Activated T-helper 1 cell treated with anti-CD3 and anti-CD28 coated beads, Interleukin-12 subunit alpha, Interleukin-12 subunit beta, Interleukin-2, Interleukin-4 antibody, amounts not matched to agents 30 ng/mL and 10 ng/mL and 1 ng/mL, durations not matched to agents 14 hours and 24 hours and 36 hours (primary cell): ENCODE measurements at regions not wholly inside any gene's neighbourhood (a gene's known extent, or its start where the extent isn't known, plus 50 kb on each side); places are given as distances from the start of the nearest gene placed in this dataset.
"Not testable (repeated sequence)": the region's sequence is repeated elsewhere in the genome, so short reads cannot be mapped to it uniquely, and the experiment has no call there.

ENCODE experiments used
- DNase-seq: peaks from one replicate; pipeline ENCODE4 v3.0.0; 2021; ENCODE audit warnings: low spot score
- H3K27ac Mint-ChIP-seq: one replicate; pipeline ENCODE4 v1.8.0; 2021; ENCODE audit warnings: mild to moderate bottlenecking, mixed read lengths
- H3K27me3 Mint-ChIP-seq: one replicate; pipeline ENCODE4 v1.8.0; 2022; ENCODE audit warnings: mild to moderate bottlenecking, moderate library complexity, mixed read lengths; ENCODE audit not compliant: insufficient read depth
- H3K36me3 Mint-ChIP-seq: one replicate; pipeline ENCODE4 v1.8.0; 2021; ENCODE audit warnings: low read depth, mixed read lengths
- H3K4me1 Mint-ChIP-seq: one replicate; pipeline ENCODE4 v1.8.0; 2021; ENCODE audit warnings: low read depth, mixed read lengths
- H3K4me3 Mint-ChIP-seq: one replicate; pipeline ENCODE4 v1.8.0; 2021; ENCODE audit warnings: mild to moderate bottlenecking, moderate library complexity, mixed read lengths
- H3K9me3 Mint-ChIP-seq: one replicate; pipeline ENCODE4 v1.8.0; 2021; ENCODE audit warnings: mixed read lengths
- intact Hi-C: fragments of 100-400 bp; cut with micrococcal nuclease; formaldehyde crosslinking; loops from one replicate; pipeline ENCODE4 v1.15.1; 2024

- Mint-ChIP-seq H3K27ac (no peak overlapping the region), H3K4me3 (no peak overlapping the region), H3K9me3 (no peaks in the 10 kb centered on the region), H3K4me1 (no peaks in the 10 kb centered on the region), H3K27me3 (no peaks in the 10 kb centered on the region), H3K36me3 (no peaks in the 10 kb centered on the region)
- DNase-seq, result no peak
- intact Hi-C loops, result no loop called here
These were observed 1014.1 kb upstream of the NUDT12 start for GRCh38 chr5:104576677-104577076.

GRCh38 chr5:104573949-104574709, 1011.5 kb upstream of the NUDT12 start:
- DNase-seq, result no peak
- Mint-ChIP-seq H3K36me3 (no peaks in the 10 kb centered on the region), H3K4me3 (no peak overlapping the region), H3K9me3 (no peaks in the 10 kb centered on the region), H3K4me1 (no peaks in the 10 kb centered on the region), H3K27me3 (no peaks in the 10 kb centered on the region), H3K27ac (no peak overlapping the region)
- intact Hi-C loops, result no loop called here

GRCh38 chr5:104569621-104570020, 1007.0 kb upstream of the NUDT12 start:
- DNase-seq, result no peak
- Mint-ChIP-seq H3K27ac (no peak overlapping the region), H3K27me3 (no peaks in the 10 kb centered on the region), H3K9me3 (peaks cover 3% of the 10 kb centered on the region), H3K4me3 (no peak overlapping the region), H3K36me3 (no peaks in the 10 kb centered on the region), H3K4me1 (no peaks in the 10 kb centered on the region)
- intact Hi-C loops, result no loop called here

GRCh38 chr5:104564530-104564929, 1001.9 kb upstream of the NUDT12 start:
- no peaks in the 10 kb centered on the region for H3K36me3 Mint-ChIP-seq
- no peaks in the 10 kb centered on the region for H3K27me3 Mint-ChIP-seq
- H3K27ac Mint-ChIP-seq, result no peak overlapping the region
- no peak for DNase-seq
- intact Hi-C loops, result no loop called here
- H3K4me3 Mint-ChIP-seq, result no peak overlapping the region
- peaks cover 12% of the 10 kb centered on the region for H3K9me3 Mint-ChIP-seq
- H3K4me1 Mint-ChIP-seq, result no peaks in the 10 kb centered on the region

DNA sequence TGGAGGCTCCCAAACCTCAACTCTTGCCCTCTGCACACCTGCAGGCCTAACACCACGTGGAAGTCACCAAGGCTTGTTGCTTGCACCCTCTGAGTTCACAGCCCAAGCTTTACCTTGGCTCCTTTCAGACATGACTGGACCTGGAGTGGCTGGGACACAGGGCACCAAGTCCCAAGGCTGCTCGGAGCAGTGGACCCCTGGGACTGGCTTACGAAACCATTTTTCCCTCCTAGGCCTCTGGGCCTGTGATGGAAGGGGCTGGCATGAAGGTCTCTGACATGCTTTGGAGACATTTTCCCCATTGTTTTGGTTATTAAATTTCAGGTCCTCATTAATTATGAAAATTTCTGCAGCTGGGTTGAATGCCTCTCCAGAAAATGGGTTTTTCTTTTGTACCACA, 994.4 kb upstream of the NUDT12 start:
- Mint-ChIP-seq H3K27ac (no peak overlapping the region), H3K4me3 (no peak overlapping the region), H3K27me3 (no peaks in the 10 kb centered on the region), H3K9me3 (no peaks in the 10 kb centered on the region), H3K36me3 (no peaks in the 10 kb centered on the region), H3K4me1 (no peaks in the 10 kb centered on the region)
- intact Hi-C loops, result no loop called here
- DNase-seq, result no peak

DNA sequence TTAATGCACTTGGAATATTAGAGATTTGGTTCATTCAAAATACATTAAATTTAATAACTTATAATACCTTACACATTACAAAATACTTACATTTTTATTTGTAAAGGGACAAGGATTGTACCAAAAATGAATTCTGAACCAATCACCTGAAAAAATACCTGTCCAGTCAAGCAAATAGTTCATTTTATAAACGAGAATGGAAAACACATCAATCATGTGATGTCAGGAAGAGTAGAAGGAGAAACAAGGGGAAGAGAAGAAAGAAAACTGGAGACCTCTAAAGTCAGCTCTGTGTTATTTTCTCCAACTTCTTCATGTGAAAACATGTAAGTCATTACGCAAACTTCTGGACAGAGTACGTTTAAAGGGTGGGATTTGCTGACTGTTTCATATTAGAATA, 989.0 kb upstream of the NUDT12 start:
- no peak overlapping the region for H3K4me3 Mint-ChIP-seq
- H3K36me3 Mint-ChIP-seq, result no peaks in the 10 kb centered on the region
- H3K4me1 Mint-ChIP-seq, result no peaks in the 10 kb centered on the region
- no peaks in the 10 kb centered on the region for H3K27me3 Mint-ChIP-seq
- H3K9me3 Mint-ChIP-seq, result peaks cover 4% of the 10 kb centered on the region
- intact Hi-C loops, result no loop called here
- H3K27ac Mint-ChIP-seq, result no peak overlapping the region
- DNase-seq, result no peak

- H3K27ac Mint-ChIP-seq, H3K4me3 Mint-ChIP-seq, DNase-seq, H3K4me1 Mint-ChIP-seq, H3K9me3 Mint-ChIP-seq, H3K36me3 Mint-ChIP-seq, H3K27me3 Mint-ChIP-seq, intact Hi-C loops: not testable (repeated sequence)
These were observed 984.3 kb upstream of the NUDT12 start for GRCh38 chr5:104546871-104547270.

DNA sequence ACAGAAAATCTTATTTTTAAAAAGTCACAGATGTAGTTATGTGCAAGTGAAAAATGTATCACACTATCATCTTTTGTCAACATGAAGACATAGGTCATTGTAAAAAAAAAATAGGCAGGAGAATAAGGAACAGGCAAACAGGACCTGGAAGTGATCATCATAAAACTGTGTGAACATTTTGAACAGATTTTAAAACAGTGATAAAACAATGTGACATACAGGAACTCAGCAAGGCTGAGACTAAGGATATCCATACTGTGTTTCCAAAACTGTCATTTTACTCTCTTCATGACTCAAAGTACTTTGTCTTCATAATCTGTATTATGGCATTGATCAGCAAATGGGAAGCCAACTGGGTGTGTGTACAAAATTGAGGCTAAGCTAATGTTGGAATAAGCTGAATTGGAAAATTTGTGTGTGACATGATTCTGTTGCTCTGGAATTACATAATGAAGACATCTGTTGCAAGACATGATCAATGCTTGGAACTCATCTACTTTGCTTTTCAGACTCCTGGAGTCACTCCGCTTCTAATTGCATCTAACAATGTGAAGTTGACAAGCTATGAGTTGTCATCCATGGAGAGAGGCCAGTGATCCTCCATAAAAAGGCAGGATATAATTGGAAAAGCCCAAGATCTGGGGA, 978.7 kb upstream of the NUDT12 start:
- Mint-ChIP-seq H3K4me1 (no peaks in the 10 kb centered on the region), H3K4me3 (no peak overlapping the region), H3K9me3 (peaks cover 8% of the 10 kb centered on the region), H3K27me3 (no peaks in the 10 kb centered on the region), H3K27ac (no peak overlapping the region), H3K36me3 (no peaks in the 10 kb centered on the region)
- intact Hi-C loops, result no loop called here
- no peak for DNase-seq

DNA sequence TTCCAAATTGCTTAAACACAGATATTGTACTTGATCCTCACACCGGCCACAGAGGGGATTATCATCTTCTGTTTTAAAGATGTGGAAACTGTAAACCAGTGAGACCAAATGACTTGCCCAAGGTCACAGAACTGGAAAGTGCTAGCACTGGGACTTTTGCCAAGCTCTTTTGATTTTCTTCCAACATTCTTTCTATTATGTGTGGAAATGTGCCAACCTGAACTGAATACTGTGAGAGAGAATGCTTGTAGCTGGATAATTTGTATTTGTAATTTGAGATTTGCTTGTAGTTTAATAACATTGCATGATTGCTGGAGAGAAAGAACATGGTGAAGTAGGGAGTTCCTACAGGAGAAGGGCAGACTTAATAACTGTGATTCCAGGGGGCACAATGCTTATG, 977.9 kb upstream of the NUDT12 start:
- no peak overlapping the region for H3K4me3 Mint-ChIP-seq
- no peaks in the 10 kb centered on the region for H3K4me1 Mint-ChIP-seq
- no peak overlapping the region for H3K27ac Mint-ChIP-seq
- intact Hi-C loops, result no loop called here
- H3K36me3 Mint-ChIP-seq, result no peaks in the 10 kb centered on the region
- peaks cover 8% of the 10 kb centered on the region for H3K9me3 Mint-ChIP-seq
- no peaks in the 10 kb centered on the region for H3K27me3 Mint-ChIP-seq
- DNase-seq, result no peak

GRCh38 chr5:104539618-104540350, 977.2 kb upstream of the NUDT12 start:
- DNase-seq, result no peak
- no peaks in the 10 kb centered on the region for H3K36me3 Mint-ChIP-seq
- peaks cover 8% of the 10 kb centered on the region for H3K9me3 Mint-ChIP-seq
- H3K27me3 Mint-ChIP-seq, result no peaks in the 10 kb centered on the region
- H3K4me1 Mint-ChIP-seq, result no peaks in the 10 kb centered on the region
- no peak overlapping the region for H3K27ac Mint-ChIP-seq
- intact Hi-C loops, result no loop called here
- H3K4me3 Mint-ChIP-seq, result no peak overlapping the region

DNA sequence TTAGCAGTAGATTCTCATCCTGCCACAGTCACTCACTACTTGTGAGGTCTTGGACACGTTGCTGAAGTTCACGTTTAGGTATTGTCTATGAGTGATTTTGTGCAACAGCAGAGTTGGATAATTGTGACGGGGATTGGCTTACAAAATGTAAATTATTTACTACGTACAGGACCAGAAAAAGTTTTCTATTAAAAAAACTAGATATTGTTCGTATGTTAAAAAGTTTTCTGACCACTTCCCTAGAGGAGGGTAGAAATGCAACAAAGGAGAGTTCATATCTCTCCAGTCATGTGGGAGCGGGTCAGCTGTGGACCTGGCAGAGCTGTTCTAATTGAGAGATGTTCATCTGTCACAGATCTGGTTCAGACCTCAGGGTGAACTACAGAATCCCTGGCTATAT, 976.1 kb upstream of the NUDT12 start:
- intact Hi-C loops, result no loop called here
- no peak overlapping the region for H3K4me3 Mint-ChIP-seq
- peaks cover 8% of the 10 kb centered on the region for H3K9me3 Mint-ChIP-seq
- H3K4me1 Mint-ChIP-seq, result no peaks in the 10 kb centered on the region
- no peaks in the 10 kb centered on the region for H3K27me3 Mint-ChIP-seq
- H3K27ac Mint-ChIP-seq, result no peak overlapping the region
- H3K36me3 Mint-ChIP-seq, result no peaks in the 10 kb centered on the region
- no peak for DNase-seq

- H3K27me3 Mint-ChIP-seq, result no peaks in the 10 kb centered on the region
- no peaks in the 10 kb centered on the region for H3K4me1 Mint-ChIP-seq
- intact Hi-C loops, result no loop called here
- H3K4me3 Mint-ChIP-seq, result no peak overlapping the region
- no peak overlapping the region for H3K27ac Mint-ChIP-seq
- H3K36me3 Mint-ChIP-seq, result no peaks in the 10 kb centered on the region
- no peak for DNase-seq
- H3K9me3 Mint-ChIP-seq, result peaks cover 6% of the 10 kb centered on the region
These were observed 970.9 kb upstream of the NUDT12 start for GRCh38 chr5:104533498-104533897.

DNA sequence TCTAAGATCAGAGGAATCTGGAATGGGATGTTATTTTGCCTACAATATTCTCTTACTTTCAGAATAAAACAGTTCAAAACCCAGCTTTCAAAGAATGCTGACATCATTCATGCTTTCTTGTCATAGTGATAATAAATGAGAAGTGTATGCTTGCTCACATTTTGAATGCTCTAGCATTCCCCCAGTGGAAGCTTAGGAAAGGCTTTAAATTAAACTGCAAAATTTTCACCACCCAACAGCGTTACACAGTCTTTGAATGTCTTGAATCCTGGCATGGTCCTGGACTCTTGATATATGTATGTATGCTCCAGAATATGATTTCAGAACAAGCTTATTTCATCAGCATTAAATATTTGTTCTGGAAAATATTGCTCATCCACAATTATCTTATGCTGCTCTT, 964.3 kb upstream of the NUDT12 start:
- no peaks in the 10 kb centered on the region for H3K36me3 Mint-ChIP-seq
- H3K27ac Mint-ChIP-seq, result no peak overlapping the region
- peaks cover 6% of the 10 kb centered on the region for H3K9me3 Mint-ChIP-seq
- no peak overlapping the region for H3K4me3 Mint-ChIP-seq
- intact Hi-C loops, result no loop called here
- no peaks in the 10 kb centered on the region for H3K27me3 Mint-ChIP-seq
- no peaks in the 10 kb centered on the region for H3K4me1 Mint-ChIP-seq
- DNase-seq, result no peak
